SW 1271 (cell line): ENCODE measurements at regions not wholly inside any gene's neighbourhood (a gene's known extent, or its start where the extent isn't known, plus 50 kb on each side); places are given as distances from the start of the nearest gene placed in this dataset.
"Not testable (repeated sequence)": the region's sequence is repeated elsewhere in the genome, so short reads cannot be mapped to it uniquely, and the experiment has no call there.

ENCODE experiments used
- DNase-seq, 2 experiments: peaks; one replicate each; lab custom pipeline; 2025; lab: John Stamatoyannopoulos, UW

- not testable (repeated sequence) for DNase-seq
Observed at GRCh38 chr5:32931438-32931837, 220.3 kb downstream of the NPR3 start.

GRCh38 chr5:32932241-32932935 lies 221.3 kb downstream of the NPR3 start:
- no peak for DNase-seq

- DNase-seq: no peak
Observed at GRCh38 chr5:32933692-32934091, 222.6 kb downstream of the NPR3 start.

GRCh38 chr5:32934529-32934928 lies 223.4 kb downstream of the NPR3 start:
- no peak for DNase-seq

GRCh38 chr5:32935283-32935682 lies 224.2 kb downstream of the NPR3 start:
- no peak for DNase-seq

- no peak for DNase-seq
Observed at GRCh38 chr5:32936329-32936728, 225.2 kb downstream of the NPR3 start.

- DNase-seq: peak in 1 of 2 experiments; percentile 36
Observed at GRCh38 chr5:32942225-32942989, 231.3 kb downstream of the NPR3 start.

GRCh38 chr5:32949286-32949970 lies 238.3 kb downstream of the NPR3 start:
- no peak for DNase-seq

- no peak for DNase-seq
Observed at GRCh38 chr5:32951003-32951402, 239.9 kb downstream of the NPR3 start.

GRCh38 chr5:32951878-32952277 lies 240.8 kb downstream of the NPR3 start:
- no peak for DNase-seq

- not testable (repeated sequence) for DNase-seq
Observed at GRCh38 chr5:32952421-32952820, 241.3 kb downstream of the NPR3 start.

- no peak for DNase-seq
Observed at GRCh38 chr5:32953694-32954093, 242.6 kb downstream of the NPR3 start.

GRCh38 chr5:32955814-32956213 lies 244.7 kb downstream of the NPR3 start:
- DNase-seq: no peak

- DNase-seq: no peak
Observed at GRCh38 chr5:32960340-32961058, 249.4 kb downstream of the NPR3 start.

- DNase-seq: no peak
Observed at GRCh38 chr5:32961059-32961415, 249.9 kb downstream of the NPR3 start.

- DNase-seq: no peak
Observed at GRCh38 chr5:32964261-32964660, 253.1 kb downstream of the NPR3 start.

- DNase-seq: no peak
Observed at GRCh38 chr5:32973646-32974045, 262.5 kb downstream of the NPR3 start.

GRCh38 chr5:32975656-32976375 lies 264.7 kb downstream of the NPR3 start:
- DNase-seq: no peak

- no peak for DNase-seq
Observed at GRCh38 chr5:32981061-32981460, 269.9 kb downstream of the NPR3 start.

GRCh38 chr5:32984851-32985610 lies 273.9 kb downstream of the NPR3 start:
- peak in 1 of 2 experiments; percentile 19 for DNase-seq

GRCh38 chr5:32989815-32990214 lies 278.7 kb downstream of the NPR3 start:
- DNase-seq: no peak
